Erythroblast (primary cell): ENCODE measurements at regions not wholly inside any gene's neighbourhood (a gene's known extent, or its start where the extent isn't known, plus 50 kb on each side); places are given as distances from the start of the nearest gene placed in this dataset.

ENCODE experiments used
- GATA1 ChIP-seq: IDR thresholded peaks from 2 replicates; pipeline ENCODE4 v1.6.1; 2011; ENCODE audit warnings: low read depth, mild to moderate bottlenecking, control low read depth, low read length, moderate library complexity
- POLR2A ChIP-seq: IDR thresholded peaks from 2 replicates; pipeline ENCODE4 v1.6.1; 2011; ENCODE audit warnings: mild to moderate bottlenecking, low read length

GRCh38 chr22:48173061-48173772, 1410.8 kb downstream of the TBC1D22A start:
- TF ChIP-seq POLR2A (no peak), GATA1 (no peak)
